HG02759 (cell line): ENCODE measurements at regions not wholly inside any gene's neighbourhood (a gene's known extent, or its start where the extent isn't known, plus 50 kb on each side); places are given as distances from the start of the nearest gene placed in this dataset.
"Not testable (repeated sequence)": the region's sequence is repeated elsewhere in the genome, so short reads cannot be mapped to it uniquely, and the experiment has no call there.

Experiments used
- ATAC-seq: cut with Tn5 transposase; IDR thresholded peaks from one replicate; pipeline ENCODE4 v1.9.1; 2021; ENCODE audit warnings: mild to moderate bottlenecking, moderate library complexity; ENCODE audit not compliant: unreplicated experiment

GRCh38 chrX:39425124-39425806 lies 624.0 kb downstream of the MID1IP1 start:
- ATAC-seq, result no peak

DNA sequence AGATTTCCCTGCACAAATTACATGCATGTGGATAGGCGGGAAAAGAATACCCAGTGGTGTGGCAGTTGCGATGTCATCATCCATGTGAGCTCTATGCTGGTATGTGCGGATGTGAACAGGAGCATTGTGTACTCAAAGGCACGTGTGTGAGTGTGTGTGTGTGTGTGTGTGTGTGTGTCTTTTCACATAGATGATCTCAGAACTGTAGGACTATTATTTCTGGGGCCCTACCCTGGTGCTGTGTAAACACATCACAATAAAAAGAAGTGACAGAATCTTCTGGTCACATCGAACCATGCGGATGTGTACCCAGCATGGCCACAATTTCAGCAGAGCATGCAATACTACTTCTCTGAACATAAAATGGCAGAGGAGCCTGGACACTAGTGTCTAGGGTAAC lies 624.8 kb downstream of the MID1IP1 start:
- ATAC-seq, result no peak

GRCh38 chrX:39427492-39427891 lies 626.2 kb downstream of the MID1IP1 start:
- no peak for ATAC-seq

- ATAC-seq, result no peak
These were observed 626.6 kb downstream of the MID1IP1 start for GRCh38 chrX:39427906-39428305.

GRCh38 chrX:39430551-39430950 lies 629.3 kb downstream of the MID1IP1 start:
- no peak for ATAC-seq

- no peak for ATAC-seq
These were observed 630.6 kb downstream of the MID1IP1 start for GRCh38 chrX:39431893-39432292.

DNA sequence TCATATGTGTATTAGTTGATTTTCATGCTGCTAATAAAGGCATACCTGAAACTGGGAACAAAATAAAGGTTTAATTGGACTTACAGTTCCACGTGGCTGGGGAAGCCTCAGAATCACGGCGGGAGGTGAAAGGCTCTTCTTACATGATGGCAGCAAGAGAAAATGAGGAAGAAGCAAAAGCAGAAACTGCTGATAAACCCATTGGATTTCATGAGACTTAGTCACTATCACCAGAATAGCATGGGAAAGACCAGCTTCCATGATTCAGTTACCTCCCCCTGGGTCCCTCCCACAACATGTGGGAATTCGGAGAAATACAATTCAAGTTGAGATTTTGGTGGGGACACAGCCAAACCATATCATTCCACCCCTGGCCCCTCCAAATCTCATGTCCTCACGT lies 633.4 kb downstream of the MID1IP1 start:
- ATAC-seq, result not testable (repeated sequence)

GRCh38 chrX:39436538-39436937 lies 635.3 kb downstream of the MID1IP1 start:
- not testable (repeated sequence) for ATAC-seq

DNA sequence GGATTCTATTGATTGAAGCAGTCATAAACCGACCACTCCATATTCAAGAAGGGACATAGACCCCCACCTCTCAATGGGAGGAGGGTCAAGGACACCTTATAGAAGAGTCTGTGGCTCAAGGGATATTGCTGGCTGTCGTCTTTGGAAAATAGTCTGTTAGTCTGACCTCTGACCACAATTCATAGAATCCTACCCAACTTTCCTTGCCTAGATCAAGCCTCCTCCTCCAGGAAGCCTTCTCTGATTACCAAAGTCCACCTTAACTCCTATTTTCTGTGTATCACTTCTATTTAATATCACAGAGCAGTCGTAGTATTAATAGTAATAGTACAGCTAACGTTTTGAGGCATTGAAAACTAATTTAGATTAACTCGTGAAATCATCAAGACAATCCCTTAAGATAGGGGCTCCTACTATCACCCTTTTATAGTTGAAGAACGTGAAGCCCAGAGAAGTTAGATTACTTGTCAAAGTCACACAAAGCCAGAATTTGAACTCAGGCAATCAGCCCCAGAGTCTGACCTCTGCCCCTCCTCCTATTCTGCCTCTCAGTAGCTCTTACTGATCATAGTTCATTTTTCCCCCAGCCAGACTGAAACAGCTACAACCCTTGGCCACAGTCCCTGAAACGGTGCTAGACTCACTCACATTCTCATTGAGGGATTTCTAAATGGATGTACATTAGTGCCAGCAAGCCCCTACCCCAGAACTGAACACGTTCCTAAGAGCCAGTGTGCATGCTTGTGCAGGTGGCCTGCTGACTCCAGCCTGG lies 636.6 kb downstream of the MID1IP1 start:
- ATAC-seq, result no peak

DNA sequence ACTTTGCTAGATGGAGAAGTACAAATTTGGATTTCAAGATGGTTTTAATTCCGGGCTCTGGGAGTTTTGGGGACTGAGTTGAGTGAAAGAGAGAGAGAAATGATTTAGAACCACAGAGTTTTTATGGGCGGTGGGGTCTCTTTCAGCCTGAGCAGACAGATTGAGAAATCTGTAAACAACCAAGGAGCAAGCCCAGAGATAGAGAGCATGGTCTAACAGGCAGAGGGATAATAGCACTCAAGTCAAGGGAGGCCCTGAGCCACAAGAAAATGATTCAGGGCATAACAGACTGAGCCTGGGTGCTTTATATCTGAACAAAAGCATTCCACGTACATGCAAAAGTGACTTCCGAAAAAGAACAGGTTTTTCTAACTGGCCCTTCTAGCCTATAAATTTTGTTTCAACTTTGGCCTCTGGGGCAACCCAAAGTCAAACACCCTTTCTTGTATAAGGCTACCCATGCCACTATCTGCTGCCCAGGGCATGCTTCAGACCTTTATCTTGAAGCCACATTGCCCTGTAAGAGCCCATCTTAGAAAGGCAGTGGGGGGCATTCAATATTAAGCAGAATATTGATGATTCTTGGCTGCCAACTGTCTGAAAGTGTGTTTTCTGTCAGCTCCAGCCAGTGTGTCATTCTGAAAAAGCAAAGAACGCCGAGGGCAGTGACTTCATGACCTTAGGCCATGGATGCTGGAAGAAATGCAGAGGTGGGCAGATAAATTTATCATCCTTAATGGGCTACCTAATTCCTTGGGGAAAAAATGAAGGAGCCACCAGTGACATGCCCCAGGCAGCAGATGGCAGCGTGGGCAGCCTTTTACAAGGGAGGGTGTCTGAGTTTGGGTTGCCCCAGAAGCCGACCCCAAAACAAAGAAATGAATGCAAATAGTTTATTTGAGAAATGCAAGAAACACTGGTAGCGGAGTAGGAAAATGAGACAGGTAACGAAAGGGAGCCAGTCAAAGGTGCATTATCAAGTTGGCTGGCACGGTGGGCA lies 637.6 kb downstream of the MID1IP1 start:
- ATAC-seq, result no peak

- peak; percentile 76 for ATAC-seq
These were observed 638.9 kb downstream of the MID1IP1 start for GRCh38 chrX:39439906-39440798.

- ATAC-seq, result peak; percentile 23
These were observed 639.6 kb downstream of the MID1IP1 start for GRCh38 chrX:39440799-39441284.

DNA sequence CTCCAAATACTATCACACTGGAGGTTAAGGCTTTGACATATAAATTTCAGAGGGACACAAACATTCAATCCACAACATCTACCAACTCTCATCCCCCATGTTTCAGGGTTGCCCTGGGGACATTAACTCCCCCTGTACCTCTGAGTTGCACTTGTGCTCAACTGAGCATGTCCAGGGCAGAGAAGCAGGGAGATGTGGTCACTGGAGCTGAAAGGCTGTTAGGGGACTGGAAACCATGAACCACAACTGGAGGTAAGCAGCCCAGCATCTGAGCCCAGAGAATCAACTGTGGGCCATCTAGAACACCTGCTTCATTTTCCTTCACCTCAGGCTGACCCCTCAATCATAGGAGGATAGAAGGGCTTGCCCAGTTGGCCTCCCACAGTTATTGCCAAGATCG lies 641.1 kb downstream of the MID1IP1 start:
- ATAC-seq, result peak; percentile 61

DNA sequence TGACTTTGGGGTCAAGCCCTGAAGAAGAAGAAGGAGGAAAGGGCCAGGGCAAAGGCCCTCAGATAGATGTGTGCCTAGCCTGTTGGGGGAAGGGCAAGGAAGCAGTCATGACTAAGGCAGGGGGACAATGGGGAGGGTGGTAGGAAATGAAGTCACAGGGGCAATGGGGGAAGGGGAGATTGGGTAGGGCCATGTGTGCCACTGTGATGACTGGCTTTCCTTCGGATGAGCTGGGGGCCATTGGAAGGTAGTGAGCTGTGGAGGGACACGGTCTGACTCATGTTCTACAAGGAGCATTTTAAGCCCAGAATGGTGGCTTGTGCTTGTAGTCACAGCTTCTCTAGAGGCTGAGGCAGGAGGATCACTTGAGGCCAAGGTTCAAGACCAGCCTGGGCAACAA lies 642.0 kb downstream of the MID1IP1 start:
- no peak for ATAC-seq

GRCh38 chrX:39445336-39445735 lies 644.1 kb downstream of the MID1IP1 start:
- no peak for ATAC-seq

DNA sequence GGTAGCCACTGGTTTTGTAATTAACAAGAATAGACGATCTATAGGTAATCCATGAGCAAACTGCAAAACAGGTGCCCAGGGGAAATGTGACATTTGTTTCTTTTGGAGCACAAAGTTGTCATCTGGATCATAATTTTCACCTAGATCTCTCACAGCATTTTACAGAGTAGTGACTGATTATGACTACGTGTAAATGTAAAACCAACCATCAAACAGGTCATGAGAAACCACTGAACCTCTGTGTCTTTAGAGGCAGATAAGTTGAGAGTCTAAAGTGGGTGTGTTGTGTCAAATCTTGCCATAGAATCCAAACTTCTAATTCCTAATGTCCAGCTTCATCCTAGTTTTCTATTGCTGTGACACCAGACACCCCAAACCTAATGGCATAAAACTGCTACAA lies 648.1 kb downstream of the MID1IP1 start:
- ATAC-seq, result no peak

GRCh38 chrX:39450234-39450977 lies 647.4 kb downstream of the BCOR start:
- ATAC-seq, result no peak

DNA sequence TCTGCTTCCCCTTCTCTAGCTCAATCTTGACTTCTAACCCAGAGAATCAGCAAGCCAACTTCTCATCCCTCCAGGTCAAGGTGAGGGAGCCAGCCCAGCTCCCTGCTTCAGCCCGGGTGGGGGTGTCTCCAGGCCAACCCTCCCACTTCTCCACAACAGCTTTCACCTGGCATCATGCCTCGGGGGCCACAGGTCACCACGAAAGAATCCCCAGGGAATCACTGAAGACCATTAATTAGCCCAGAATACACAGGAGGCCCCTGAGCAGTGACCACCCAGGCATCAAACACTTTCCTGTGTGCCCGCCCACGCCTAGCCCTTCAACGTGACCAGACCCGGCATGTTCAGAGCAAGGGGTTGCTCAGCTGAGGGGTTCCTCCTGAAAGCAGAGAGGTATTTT lies 646.7 kb downstream of the BCOR start:
- ATAC-seq, result no peak

DNA sequence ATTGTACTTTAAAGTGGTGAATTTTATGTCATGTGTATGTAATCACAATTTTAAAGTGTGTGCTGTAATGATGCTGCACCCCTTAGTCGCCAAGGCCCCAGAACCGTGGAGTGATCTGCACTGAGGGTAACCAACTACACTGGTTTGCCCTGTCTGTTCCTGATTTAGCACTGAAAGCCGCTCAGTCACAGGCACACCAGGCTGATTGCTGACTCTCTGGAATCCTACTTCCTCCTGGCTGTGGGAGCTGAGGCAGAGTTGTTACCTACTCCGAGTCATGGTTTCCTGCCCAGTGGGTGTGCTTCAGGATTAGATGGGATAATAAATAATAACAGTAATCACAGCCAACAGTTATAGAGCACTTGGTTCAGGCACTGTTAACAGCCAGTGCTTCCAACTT lies 645.4 kb downstream of the BCOR start:
- ATAC-seq, result no peak
